ENCODE measurements at regions not wholly inside any gene's neighbourhood (a gene's known extent, or its start where the extent isn't known, plus 50 kb on each side); places are given as distances from the start of the nearest gene placed in this dataset.
A peak's percentile ranks its signal among the peaks of the same experiment; 100 is the strongest.

GRCh38 chr17:34733333-34733732 is 154.0 kb downstream of the TMEM132E start:
- DNase-seq = no peak

GRCh38 chr17:34730816-34731215 is 151.4 kb downstream of the TMEM132E start:
- DNase-seq = no peak

- DNase-seq = no peak
Observed at GRCh38 chr17:34728771-34729310, 149.5 kb downstream of the TMEM132E start.

GRCh38 chr17:34727601-34728000 is 148.2 kb downstream of the TMEM132E start:
- no peak for DNase-seq

- no peak for DNase-seq
Observed at GRCh38 chr17:34726536-34727384, 147.4 kb downstream of the TMEM132E start.

- DNase-seq = no peak
Observed at GRCh38 chr17:34725725-34726124, 146.3 kb downstream of the TMEM132E start.

- peak; percentile 64 for DNase-seq
Observed at GRCh38 chr17:34725008-34725407, 145.6 kb downstream of the TMEM132E start.

GRCh38 chr17:34723875-34724274 is 144.5 kb downstream of the TMEM132E start:
- peak; percentile 52 for DNase-seq

- DNase-seq = peak; percentile 68
Observed at GRCh38 chr17:34721326-34721725, 141.9 kb downstream of the TMEM132E start.

GRCh38 chr17:34720760-34721159 is 141.4 kb downstream of the TMEM132E start:
- DNase-seq = no peak

- DNase-seq = no peak
Observed at GRCh38 chr17:34719569-34719968, 140.2 kb downstream of the TMEM132E start.

- no peak for DNase-seq
Observed at GRCh38 chr17:34717092-34717491, 137.7 kb downstream of the TMEM132E start.

GRCh38 chr17:34716291-34716690 is 136.9 kb downstream of the TMEM132E start:
- no peak for DNase-seq

- DNase-seq = no peak
Observed at GRCh38 chr17:34715504-34715903, 136.1 kb downstream of the TMEM132E start.

GRCh38 chr17:34714475-34715410 is 135.4 kb downstream of the TMEM132E start:
- no peak for DNase-seq

GRCh38 chr17:34713687-34714086 is 134.3 kb downstream of the TMEM132E start:
- no peak for DNase-seq

- no peak for DNase-seq
Observed at GRCh38 chr17:34712481-34713195, 133.3 kb downstream of the TMEM132E start.

- peak; percentile 77 for DNase-seq
Observed at GRCh38 chr17:34711646-34712045, 132.3 kb downstream of the TMEM132E start.

- no peak for DNase-seq
Observed at GRCh38 chr17:34710226-34710625, 130.8 kb downstream of the TMEM132E start.

- DNase-seq = peak; percentile 32
Observed at GRCh38 chr17:34709158-34709754, 129.9 kb downstream of the TMEM132E start.

GRCh38 chr17:34706029-34706428 is 126.6 kb downstream of the TMEM132E start:
- DNase-seq = no peak

- DNase-seq = no peak
Observed at GRCh38 chr17:34703533-34703932, 124.2 kb downstream of the TMEM132E start.
